ENCODE measurements at regions not wholly inside any gene's neighbourhood (a gene's known extent, or its start where the extent isn't known, plus 50 kb on each side); places are given as distances from the start of the nearest gene placed in this dataset.

- in situ Hi-C loops (cut with MboI; ENCODE audit: low sequenced_read_pairs) = loop anchor here (25.0 kb wide), 1 partner anchor 246 kb away; no protein-coding TSS in a partner anchor
These were observed 258.4 kb upstream of the CITED2 start for GRCh38 chr6:139632840-139633239.

GRCh38 chr6:139628270-139628669 lies 253.8 kb upstream of the CITED2 start:
- in situ Hi-C loops (cut with MboI; ENCODE audit: low sequenced_read_pairs) = loop anchor here (25.0 kb wide), 1 partner anchor 241 kb away; no protein-coding TSS in a partner anchor

GRCh38 chr6:139627091-139627490 lies 252.6 kb upstream of the CITED2 start:
- in situ Hi-C loops (cut with MboI; ENCODE audit: low sequenced_read_pairs) = loop anchor here (25.0 kb wide), 1 partner anchor 240 kb away; no protein-coding TSS in a partner anchor

GRCh38 chr6:139625998-139626975 lies 251.8 kb upstream of the CITED2 start:
- in situ Hi-C loops (cut with MboI; ENCODE audit: low sequenced_read_pairs) = loop anchor here (25.0 kb wide), 1 partner anchor 239 kb away; no protein-coding TSS in a partner anchor

- in situ Hi-C loops (cut with MboI; ENCODE audit: low sequenced_read_pairs) = loop anchor here (25.0 kb wide), 1 partner anchor 238 kb away; no protein-coding TSS in a partner anchor
These were observed 250.9 kb upstream of the CITED2 start for GRCh38 chr6:139625081-139625939.

GRCh38 chr6:139623372-139623771 lies 248.9 kb upstream of the CITED2 start:
- in situ Hi-C loops (cut with MboI; ENCODE audit: low sequenced_read_pairs) = no loop called here

GRCh38 chr6:139613496-139613895 lies 239.0 kb upstream of the CITED2 start:
- in situ Hi-C loops (cut with MboI; ENCODE audit: low sequenced_read_pairs) = no loop called here

- in situ Hi-C loops (cut with MboI; ENCODE audit: low sequenced_read_pairs) = no loop called here
These were observed 237.7 kb upstream of the CITED2 start for GRCh38 chr6:139612135-139612465.

GRCh38 chr6:139611327-139612134 lies 237.1 kb upstream of the CITED2 start:
- in situ Hi-C loops (cut with MboI; ENCODE audit: low sequenced_read_pairs) = no loop called here

GRCh38 chr6:139608466-139609261 lies 234.2 kb upstream of the CITED2 start:
- in situ Hi-C loops (cut with MboI; ENCODE audit: low sequenced_read_pairs) = no loop called here

- in situ Hi-C loops (cut with MboI; ENCODE audit: low sequenced_read_pairs) = no loop called here
These were observed 230.9 kb upstream of the CITED2 start for GRCh38 chr6:139605350-139605749.

GRCh38 chr6:139603581-139603980 lies 229.1 kb upstream of the CITED2 start:
- in situ Hi-C loops (cut with MboI; ENCODE audit: low sequenced_read_pairs) = no loop called here

- in situ Hi-C loops (cut with MboI; ENCODE audit: low sequenced_read_pairs) = no loop called here
These were observed 228.1 kb upstream of the CITED2 start for GRCh38 chr6:139602577-139602976.

- in situ Hi-C loops (cut with MboI; ENCODE audit: low sequenced_read_pairs) = no loop called here
These were observed 226.5 kb upstream of the CITED2 start for GRCh38 chr6:139600919-139601475.

- in situ Hi-C loops (cut with MboI; ENCODE audit: low sequenced_read_pairs) = no loop called here
These were observed 225.9 kb upstream of the CITED2 start for GRCh38 chr6:139600343-139600742.

GRCh38 chr6:139597771-139598755 lies 223.6 kb upstream of the CITED2 start:
- in situ Hi-C loops (cut with MboI; ENCODE audit: low sequenced_read_pairs) = no loop called here

- in situ Hi-C loops (cut with MboI; ENCODE audit: low sequenced_read_pairs) = no loop called here
These were observed 222.8 kb upstream of the CITED2 start for GRCh38 chr6:139597087-139597763.

GRCh38 chr6:139595183-139595582 lies 220.7 kb upstream of the CITED2 start:
- in situ Hi-C loops (cut with MboI; ENCODE audit: low sequenced_read_pairs) = no loop called here

All from HL-60/S4 treated with retinoic acid at 250 ng/mL for 4 days and 3 days (cell line).